Muscle of leg (tissue), 3 donors: ENCODE measurements at regions not wholly inside any gene's neighbourhood (a gene's known extent, or its start where the extent isn't known, plus 50 kb on each side); places are given as distances from the start of the nearest gene placed in this dataset.

ENCODE experiments used
- DNase-seq: peaks from one replicate; pipeline ENCODE4 v3.0.0; 2013
- H3K27ac ChIP-seq: one replicate; pipeline ENCODE4 v1.5.1; 2013; ENCODE audit warnings: mild to moderate bottlenecking, low read length, control low read depth
- H3K27me3 ChIP-seq: one replicate; pipeline ENCODE4 v1.6.1; 2013; ENCODE audit warnings: low read length; ENCODE audit not compliant: control insufficient read depth, insufficient read depth
- H3K36me3 ChIP-seq: one replicate; pipeline ENCODE4 v1.6.1; 2013; ENCODE audit warnings: low read length; ENCODE audit not compliant: control insufficient read depth, insufficient read depth
- H3K4me1 ChIP-seq: one replicate; pipeline ENCODE4 v1.6.1; 2013; ENCODE audit warnings: low read length; ENCODE audit not compliant: control insufficient read depth, insufficient read depth
- H3K4me3 ChIP-seq: one replicate; pipeline ENCODE4 v1.5.1; 2013; ENCODE audit warnings: low read length, control low read depth
- H3K9me3 ChIP-seq: replicated peaks from 2 replicates; pipeline ENCODE4 v1.6.1; 2013; ENCODE audit warnings: low read depth, low read length; ENCODE audit not compliant: control insufficient read depth
- WGBS: methylation state at CpG from one replicate; pipeline ENCODE4 v1.1.5; 2013; ENCODE audit warnings: missing lambda C conversion rate; ENCODE audit not compliant: insufficient coverage; 5-methylcytosine and 5-hydroxymethylcytosine counted together

GRCh38 chr12:97616946-97617345, 154.3 kb downstream of the RMST start:
- no peaks in the 10 kb centered on the region for H3K4me1 ChIP-seq
- DNase-seq, result peak; percentile 10
- no peak overlapping the region for H3K27ac ChIP-seq
- no peak overlapping the region for H3K4me3 ChIP-seq
- no peaks in the 10 kb centered on the region for H3K9me3 ChIP-seq
- 71% methylated on average over 1 of the region's 4 CpGs for WGBS
- H3K27me3 ChIP-seq, result no peaks in the 10 kb centered on the region
- no peaks in the 10 kb centered on the region for H3K36me3 ChIP-seq

GRCh38 chr12:97628962-97629361, 166.4 kb downstream of the RMST start:
- H3K36me3 ChIP-seq, result no peaks in the 10 kb centered on the region
- H3K9me3 ChIP-seq, result no peaks in the 10 kb centered on the region
- no peaks in the 10 kb centered on the region for H3K27me3 ChIP-seq
- no peaks in the 10 kb centered on the region for H3K4me1 ChIP-seq
- H3K4me3 ChIP-seq, result no peak overlapping the region
- no peak for DNase-seq
- no peak overlapping the region for H3K27ac ChIP-seq

- no peak for DNase-seq
- H3K4me1 ChIP-seq, result no peaks in the 10 kb centered on the region
- H3K27me3 ChIP-seq, result no peaks in the 10 kb centered on the region
- no peaks in the 10 kb centered on the region for H3K36me3 ChIP-seq
- no peak overlapping the region for H3K27ac ChIP-seq
- H3K4me3 ChIP-seq, result no peak overlapping the region
- H3K9me3 ChIP-seq, result no peaks in the 10 kb centered on the region
Measured at GRCh38 chr12:97629382-97629781, 166.8 kb downstream of the RMST start.

- H3K4me3 ChIP-seq, result no peak overlapping the region
- no peak for DNase-seq
- no peak overlapping the region for H3K27ac ChIP-seq
- no peaks in the 10 kb centered on the region for H3K4me1 ChIP-seq
- H3K9me3 ChIP-seq, result no peaks in the 10 kb centered on the region
- WGBS, result no CpG with 5 or more reads among the region's 2 CpGs
- no peaks in the 10 kb centered on the region for H3K36me3 ChIP-seq
- no peaks in the 10 kb centered on the region for H3K27me3 ChIP-seq
Measured at GRCh38 chr12:97630356-97630755, 167.8 kb downstream of the RMST start.

- no peak overlapping the region for H3K4me3 ChIP-seq
- no peaks in the 10 kb centered on the region for H3K4me1 ChIP-seq
- H3K27ac ChIP-seq, result no peak overlapping the region
- no CpG with 5 or more reads among the region's 4 CpGs for WGBS
- H3K27me3 ChIP-seq, result no peaks in the 10 kb centered on the region
- DNase-seq, result no peak
- H3K9me3 ChIP-seq, result no peaks in the 10 kb centered on the region
- no peaks in the 10 kb centered on the region for H3K36me3 ChIP-seq
Measured at GRCh38 chr12:97630875-97631274, 168.3 kb downstream of the RMST start.

- no peak overlapping the region for H3K27ac ChIP-seq
- WGBS, result 82% methylated on average over 2 of the region's 3 CpGs
Measured at GRCh38 chr12:97637770-97638169, 175.2 kb downstream of the RMST start.

GRCh38 chr12:97638739-97639138, 176.1 kb downstream of the RMST start:
- no peak for DNase-seq
- no peak overlapping the region for H3K27ac ChIP-seq
- H3K36me3 ChIP-seq, result no peaks in the 10 kb centered on the region
- H3K27me3 ChIP-seq, result no peaks in the 10 kb centered on the region
- WGBS, result no CpG with 5 or more reads among the region's 2 CpGs
- no peak overlapping the region for H3K4me3 ChIP-seq
- no peaks in the 10 kb centered on the region for H3K4me1 ChIP-seq
- H3K9me3 ChIP-seq, result no peaks in the 10 kb centered on the region

More at GRCh38 chr12:97637770-97638169, 175.2 kb downstream of the RMST start:
- Histone ChIP-seq H3K36me3 (no peaks in the 10 kb centered on the region), H3K9me3 (no peaks in the 10 kb centered on the region), H3K4me1 (no peaks in the 10 kb centered on the region), H3K27me3 (no peaks in the 10 kb centered on the region), H3K4me3 (no peak overlapping the region)
- no peak for DNase-seq

- no peaks in the 10 kb centered on the region for H3K4me1 ChIP-seq
- H3K27me3 ChIP-seq, result no peaks in the 10 kb centered on the region
Measured at GRCh38 chr12:97639702-97640101, 177.1 kb downstream of the RMST start.

GRCh38 chr12:97640826-97641225, 178.2 kb downstream of the RMST start:
- Histone ChIP-seq H3K4me3 (no peak overlapping the region), H3K36me3 (no peaks in the 10 kb centered on the region), H3K4me1 (no peaks in the 10 kb centered on the region), H3K27ac (no peak overlapping the region), H3K27me3 (no peaks in the 10 kb centered on the region), H3K9me3 (no peaks in the 10 kb centered on the region)
- WGBS, result 91% methylated on average over 3 of the region's 6 CpGs
- DNase-seq, result no peak

More at GRCh38 chr12:97639702-97640101, 177.1 kb downstream of the RMST start:
- DNase-seq, result no peak
- Histone ChIP-seq H3K36me3 (no peaks in the 10 kb centered on the region), H3K4me3 (no peak overlapping the region), H3K27ac (no peak overlapping the region), H3K9me3 (no peaks in the 10 kb centered on the region)
- WGBS, result no CpG with 5 or more reads among the region's 1 CpG

- Histone ChIP-seq H3K36me3 (no peaks in the 10 kb centered on the region), H3K4me3 (no peak overlapping the region), H3K27ac (no peak overlapping the region), H3K4me1 (no peaks in the 10 kb centered on the region), H3K9me3 (no peaks in the 10 kb centered on the region), H3K27me3 (no peaks in the 10 kb centered on the region)
- no CpG with 5 or more reads among the region's 5 CpGs for WGBS
- DNase-seq, result no peak
Measured at GRCh38 chr12:97642911-97643310, 180.3 kb downstream of the RMST start.

GRCh38 chr12:97643924-97644323, 181.3 kb downstream of the RMST start:
- Histone ChIP-seq H3K27me3 (no peaks in the 10 kb centered on the region), H3K36me3 (no peaks in the 10 kb centered on the region), H3K4me3 (no peak overlapping the region), H3K9me3 (no peaks in the 10 kb centered on the region), H3K27ac (no peak overlapping the region), H3K4me1 (no peaks in the 10 kb centered on the region)
- whole genome bisulfite sequencing, result 84% methylated on average over 6 of the region's 7 CpGs
- DNase-seq, result no peak
